Testis (tissue), 2 donors: ENCODE measurements at regions not wholly inside any gene's neighbourhood (a gene's known extent, or its start where the extent isn't known, plus 50 kb on each side); places are given as distances from the start of the nearest gene placed in this dataset.

Experiments used
- DNase-seq: peaks from one replicate; pipeline ENCODE4 v3.0.0-alpha.2; 2019
- H3K27ac ChIP-seq, 2 donors: fragments of 200-600 bp; sonication (generic); one replicate each; pipeline ENCODE4 v1.5.1; 2019
- H3K27me3 ChIP-seq: fragments of 200-600 bp; sonication (generic); one replicate; pipeline ENCODE4 v1.5.1; 2019
- H3K36me3 ChIP-seq: fragments of 200-600 bp; sonication (generic); one replicate; pipeline ENCODE4 v1.5.1; 2017; ENCODE audit warnings: low read depth; ENCODE audit errors: missing control alignments
- H3K4me1 ChIP-seq: fragments of 200-600 bp; sonication (generic); one replicate; pipeline ENCODE4 v1.5.1; 2019
- H3K4me3 ChIP-seq, 2 donors: fragments of 200-600 bp; sonication (generic); one replicate each; pipeline ENCODE4 v1.5.1; 2017 to 2019
- H3K9me3 ChIP-seq: fragments of 200-600 bp; sonication (generic); one replicate; pipeline ENCODE4 v1.5.1; 2017
- POLR2A ChIP-seq: fragments of 450-650 bp; IDR thresholded peaks from one replicate; pipeline ENCODE4 v1.6.1; 2017; ENCODE audit warnings: antibody characterized with exemption, mild to moderate bottlenecking, moderate library complexity
- WGBS, 2 donors: methylation state at CpG; one replicate each; pipeline ENCODE4 v1.1.5; 2018; 5-methylcytosine and 5-hydroxymethylcytosine counted together
- intact Hi-C: fragments of 100-400 bp; cut with DNase I; formaldehyde crosslinking; loops from one replicate; pipeline ENCODE4 v1.15.1; 2023; ENCODE audit warnings: low total_unique reads
- TF ChIP-seq, protein P1 (sequence below), 3 experiments: fragments of 450-650 bp in 2 of 3; fragments of 200-600 bp in 1 of 3; sonication (generic) in 1 of 3; IDR thresholded peaks; one replicate each; pipeline ENCODE4 v1.5.1; 2016 to 2019; ENCODE audit warnings: antibody characterized with exemption in 3 of 3, mild to moderate bottlenecking in 2 of 3, moderate library complexity in 1 of 3

DNA sequence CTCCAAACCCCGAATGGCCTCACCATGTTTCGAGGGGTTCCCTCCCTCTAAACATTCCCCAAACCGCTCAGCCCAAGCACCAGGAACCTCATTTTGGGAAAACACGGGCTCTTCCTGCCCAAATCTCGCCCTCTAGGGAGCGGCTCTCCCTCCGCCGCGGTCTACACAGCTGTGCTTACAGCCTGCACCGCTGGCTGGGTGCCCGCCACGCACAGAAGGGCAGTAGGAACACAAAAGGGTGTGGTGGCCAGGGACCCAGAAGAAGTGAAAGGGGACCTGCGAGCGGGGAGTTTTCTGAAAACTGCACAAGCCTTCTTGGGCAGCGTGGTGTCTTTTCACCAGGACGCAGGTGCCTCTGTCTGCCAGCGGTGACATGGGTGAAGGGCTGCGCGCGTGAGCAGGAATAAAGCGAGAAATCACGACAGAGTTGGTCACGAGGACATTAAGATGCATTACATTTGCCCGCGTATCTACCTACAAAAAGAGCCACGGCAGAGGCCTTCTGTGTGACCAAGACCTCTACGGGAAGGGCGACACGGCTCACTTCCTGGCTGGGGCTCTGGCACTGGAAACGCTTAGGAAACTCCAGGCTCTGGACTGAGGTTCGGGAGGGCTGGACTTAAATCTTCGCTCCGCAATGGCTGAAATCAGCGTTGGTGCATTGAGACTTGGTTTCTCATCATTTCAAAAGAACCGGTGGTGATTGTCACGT, 171.7 kb downstream of the LSM5 start:
- WGBS, 2 donors = 25 to 26% methylated on average over 19 to 36 of the region's 36 CpGs
- no peaks in the 10 kb centered on the region for H3K36me3 ChIP-seq
- no peaks in the 10 kb centered on the region for H3K9me3 ChIP-seq
- intact Hi-C loops = no loop called here
- H3K4me1 ChIP-seq = peaks cover 4% of the 10 kb centered on the region
- no peaks in the 10 kb centered on the region for H3K27me3 ChIP-seq
- DNase-seq = no peak
- no peak overlapping the region for H3K27ac ChIP-seq
- TF ChIP-seq POLR2A = no peak
- TF ChIP-seq, protein P1, sequence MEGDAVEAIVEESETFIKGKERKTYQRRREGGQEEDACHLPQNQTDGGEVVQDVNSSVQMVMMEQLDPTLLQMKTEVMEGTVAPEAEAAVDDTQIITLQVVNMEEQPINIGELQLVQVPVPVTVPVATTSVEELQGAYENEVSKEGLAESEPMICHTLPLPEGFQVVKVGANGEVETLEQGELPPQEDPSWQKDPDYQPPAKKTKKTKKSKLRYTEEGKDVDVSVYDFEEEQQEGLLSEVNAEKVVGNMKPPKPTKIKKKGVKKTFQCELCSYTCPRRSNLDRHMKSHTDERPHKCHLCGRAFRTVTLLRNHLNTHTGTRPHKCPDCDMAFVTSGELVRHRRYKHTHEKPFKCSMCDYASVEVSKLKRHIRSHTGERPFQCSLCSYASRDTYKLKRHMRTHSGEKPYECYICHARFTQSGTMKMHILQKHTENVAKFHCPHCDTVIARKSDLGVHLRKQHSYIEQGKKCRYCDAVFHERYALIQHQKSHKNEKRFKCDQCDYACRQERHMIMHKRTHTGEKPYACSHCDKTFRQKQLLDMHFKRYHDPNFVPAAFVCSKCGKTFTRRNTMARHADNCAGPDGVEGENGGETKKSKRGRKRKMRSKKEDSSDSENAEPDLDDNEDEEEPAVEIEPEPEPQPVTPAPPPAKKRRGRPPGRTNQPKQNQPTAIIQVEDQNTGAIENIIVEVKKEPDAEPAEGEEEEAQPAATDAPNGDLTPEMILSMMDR (IDR thresholded peaks at IDR 0.05) = no peak
- H3K4me3 ChIP-seq = peak overlapping the region in 1 of 2 donors; percentile 14

DNA sequence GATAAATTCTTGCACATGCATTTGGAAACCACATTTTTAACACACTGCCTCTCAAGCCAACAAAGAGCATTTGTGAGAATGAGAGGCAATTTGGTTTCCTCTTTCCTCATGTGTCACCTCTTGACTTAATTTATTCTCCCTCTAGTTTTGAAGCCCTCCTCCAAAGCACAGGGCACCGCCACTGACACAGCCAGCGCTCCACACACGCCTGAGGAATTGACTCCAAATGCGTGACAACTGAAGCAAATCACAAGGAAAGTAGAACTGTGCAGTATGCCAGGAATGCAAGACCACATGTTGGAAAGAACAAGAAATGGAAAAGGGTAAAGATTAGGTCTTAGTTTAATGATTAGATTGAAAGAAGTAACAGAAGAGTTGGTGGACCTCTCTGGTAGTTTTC, 173.3 kb downstream of the LSM5 start:
- intact Hi-C loops = no loop called here
- no peak overlapping the region for H3K27ac ChIP-seq
- WGBS, 2 donors = 58 to 63% methylated on average over 4 of the region's 4 CpGs
- TF ChIP-seq, protein P1 (IDR thresholded peaks at IDR 0.05) = no peak
- no peak for TF ChIP-seq POLR2A
- peaks cover 4% of the 10 kb centered on the region for H3K4me1 ChIP-seq
- no peaks in the 10 kb centered on the region for H3K9me3 ChIP-seq
- no peak overlapping the region for H3K4me3 ChIP-seq
- no peaks in the 10 kb centered on the region for H3K36me3 ChIP-seq
- no peak for DNase-seq
- H3K27me3 ChIP-seq = no peaks in the 10 kb centered on the region

DNA sequence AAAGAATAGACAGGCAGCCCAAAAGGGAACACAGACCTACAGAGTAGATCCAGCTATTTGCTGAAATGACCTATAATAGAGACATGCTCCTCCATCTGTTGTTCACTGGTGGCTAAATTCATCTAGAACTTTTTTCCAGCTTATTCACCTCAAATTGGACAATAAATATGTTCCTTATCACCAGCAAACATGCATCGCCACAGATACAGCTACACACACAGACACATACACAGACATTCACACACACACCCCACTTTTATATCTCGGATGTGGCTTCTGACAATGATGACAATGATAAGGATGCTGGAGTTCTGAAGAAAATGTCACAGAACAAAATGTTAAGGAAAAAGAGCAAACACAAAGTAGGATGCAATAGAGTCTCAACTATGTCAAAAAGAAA, 175.4 kb downstream of the LSM5 start:
- Histone ChIP-seq H3K27ac (no peak overlapping the region), H3K36me3 (no peaks in the 10 kb centered on the region), H3K4me1 (peaks cover 4% of the 10 kb centered on the region), H3K9me3 (no peaks in the 10 kb centered on the region), H3K4me3 (no peak overlapping the region), H3K27me3 (no peaks in the 10 kb centered on the region)
- TF ChIP-seq POLR2A = no peak
- TF ChIP-seq, protein P1 (IDR thresholded peaks at IDR 0.05) = no peak
- intact Hi-C loops = no loop called here
- no peak for DNase-seq
- 81 to 86% methylated on average over 2 of the region's 2 CpGs for WGBS, 2 donors

DNA sequence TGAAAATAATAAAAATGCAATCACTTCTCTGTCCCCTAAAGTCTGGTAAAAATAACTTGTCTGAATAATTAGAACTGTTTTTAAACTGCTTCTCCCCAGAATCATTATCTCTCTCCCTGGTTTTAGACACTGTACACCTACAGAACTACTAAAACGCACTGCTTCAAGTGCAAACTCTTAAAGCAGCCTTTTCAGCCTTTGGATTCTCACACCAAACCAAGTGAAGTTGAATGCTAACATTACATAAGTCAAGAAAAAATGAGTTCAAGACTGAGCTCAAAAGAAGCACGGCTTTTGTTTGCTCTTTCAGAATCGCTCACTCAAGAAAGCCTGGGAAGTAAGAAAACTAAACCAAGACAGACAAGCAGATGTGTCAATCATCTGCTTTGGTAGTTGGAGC, 188.8 kb downstream of the LSM5 start:
- intact Hi-C loops = no loop called here
- TF ChIP-seq POLR2A = no peak
- TF ChIP-seq, protein P1 (IDR thresholded peaks at IDR 0.05) = no peak
- WGBS, 2 donors = 82 to 90% methylated on average over 3 of the region's 3 CpGs
- no peaks in the 10 kb centered on the region for H3K27me3 ChIP-seq
- no peaks in the 10 kb centered on the region for H3K4me1 ChIP-seq
- H3K9me3 ChIP-seq = no peaks in the 10 kb centered on the region
- H3K27ac ChIP-seq = no peak overlapping the region
- H3K4me3 ChIP-seq = no peak overlapping the region
- DNase-seq = no peak
- H3K36me3 ChIP-seq = no peaks in the 10 kb centered on the region

DNA sequence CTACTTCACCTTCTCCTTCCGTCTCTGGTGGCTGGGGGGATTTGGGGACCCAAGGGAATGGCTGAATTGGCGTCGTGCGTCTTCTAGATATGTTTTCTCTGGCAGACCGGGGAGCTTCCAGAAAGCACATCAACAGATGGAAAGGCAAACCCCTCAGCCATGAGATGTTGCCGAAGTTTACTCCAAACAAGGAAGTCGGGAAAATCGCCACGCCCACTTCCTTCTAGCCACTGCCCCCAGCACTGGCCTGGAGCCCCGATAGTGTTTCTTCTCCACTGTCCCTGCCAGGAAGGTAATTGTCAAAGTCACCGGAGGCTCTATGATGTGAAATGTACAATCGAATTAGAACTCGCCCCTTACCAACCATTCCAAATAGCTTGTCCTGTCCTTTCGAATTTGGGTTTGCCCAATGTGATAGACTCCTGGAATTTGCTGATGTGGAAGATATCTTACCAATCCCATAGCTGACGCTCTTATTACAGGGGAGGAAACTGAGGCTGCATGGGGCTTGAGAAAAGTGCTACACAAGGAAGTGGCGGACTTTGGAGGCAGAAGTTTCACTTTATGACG, 191.0 kb downstream of the LSM5 start:
- TF ChIP-seq, protein P1 (IDR thresholded peaks at IDR 0.05) = no peak
- no peak for TF ChIP-seq POLR2A
- Histone ChIP-seq H3K4me1 (no peaks in the 10 kb centered on the region), H3K36me3 (no peaks in the 10 kb centered on the region), H3K27ac (no peak overlapping the region), H3K27me3 (no peaks in the 10 kb centered on the region), H3K4me3 (peak overlapping the region; percentile 48 to 57), H3K9me3 (no peaks in the 10 kb centered on the region)
- intact Hi-C loops = no loop called here
- DNase-seq = peak; percentile 45
- WGBS, 2 donors = 16 to 24% methylated on average over 15 to 17 of the region's 17 CpGs
